22Rv1 (cell line): ENCODE measurements at regions not wholly inside any gene's neighbourhood (a gene's known extent, or its start where the extent isn't known, plus 50 kb on each side); places are given as distances from the start of the nearest gene placed in this dataset.

Experiments
- ZFX ChIP-seq: fragments of 450-650 bp; IDR thresholded peaks from 2 replicates; pipeline ENCODE4 v1.6.1; 2017; ENCODE audit warnings: antibody characterized with exemption, borderline replicate concordance
- TF ChIP-seq, protein P1 (sequence below): fragments of 450-650 bp; IDR thresholded peaks from 2 replicates; pipeline ENCODE4 v1.5.1; 2017; ENCODE audit warnings: mild to moderate bottlenecking

- TF ChIP-seq ZFX, result no peak
- TF ChIP-seq, protein P1, sequence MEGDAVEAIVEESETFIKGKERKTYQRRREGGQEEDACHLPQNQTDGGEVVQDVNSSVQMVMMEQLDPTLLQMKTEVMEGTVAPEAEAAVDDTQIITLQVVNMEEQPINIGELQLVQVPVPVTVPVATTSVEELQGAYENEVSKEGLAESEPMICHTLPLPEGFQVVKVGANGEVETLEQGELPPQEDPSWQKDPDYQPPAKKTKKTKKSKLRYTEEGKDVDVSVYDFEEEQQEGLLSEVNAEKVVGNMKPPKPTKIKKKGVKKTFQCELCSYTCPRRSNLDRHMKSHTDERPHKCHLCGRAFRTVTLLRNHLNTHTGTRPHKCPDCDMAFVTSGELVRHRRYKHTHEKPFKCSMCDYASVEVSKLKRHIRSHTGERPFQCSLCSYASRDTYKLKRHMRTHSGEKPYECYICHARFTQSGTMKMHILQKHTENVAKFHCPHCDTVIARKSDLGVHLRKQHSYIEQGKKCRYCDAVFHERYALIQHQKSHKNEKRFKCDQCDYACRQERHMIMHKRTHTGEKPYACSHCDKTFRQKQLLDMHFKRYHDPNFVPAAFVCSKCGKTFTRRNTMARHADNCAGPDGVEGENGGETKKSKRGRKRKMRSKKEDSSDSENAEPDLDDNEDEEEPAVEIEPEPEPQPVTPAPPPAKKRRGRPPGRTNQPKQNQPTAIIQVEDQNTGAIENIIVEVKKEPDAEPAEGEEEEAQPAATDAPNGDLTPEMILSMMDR, result no peak
These were observed 894.4 kb downstream of the BCL11A start for GRCh38 chr2:59658906-59659635.
